ENCODE measurements at regions not wholly inside any gene's neighbourhood (a gene's known extent, or its start where the extent isn't known, plus 50 kb on each side); places are given as distances from the start of the nearest gene placed in this dataset.
"Not testable (repeated sequence)": the region's sequence is repeated elsewhere in the genome, so short reads cannot be mapped to it uniquely, and the experiment has no call there.

DNA sequence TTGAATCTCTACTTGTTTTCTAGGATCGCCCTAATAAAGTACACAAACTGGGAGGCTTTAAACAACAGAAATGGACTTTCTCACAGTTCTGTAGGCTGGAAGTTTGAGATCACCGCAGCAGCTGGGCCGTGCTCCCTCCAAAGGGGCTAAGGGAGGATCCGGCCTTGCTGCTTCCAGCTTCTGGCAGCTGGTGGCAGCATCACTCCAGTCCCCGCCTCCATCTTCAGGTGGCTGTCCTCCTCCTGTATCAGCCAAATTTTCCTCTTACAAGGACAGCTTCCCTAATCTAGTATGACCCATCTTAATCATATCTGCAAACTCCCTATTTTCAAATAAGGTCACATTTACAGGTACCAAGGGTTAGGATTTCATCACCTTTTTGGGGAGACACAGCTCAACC lies 120.5 kb downstream of the MRPL57 start:
- not testable (repeated sequence) for TF ChIP-seq ZFP30 (CRISPR knock-in tag; IDR thresholded peaks at IDR 0.05); ARNTL (CRISPR knock-in tag; IDR thresholded peaks at IDR 0.05; ENCODE audit: borderline replicate concordance, low read depth); ZFP3 (CRISPR knock-in tag; IDR thresholded peaks at IDR 0.05)
- TF ChIP-seq, protein P1, sequence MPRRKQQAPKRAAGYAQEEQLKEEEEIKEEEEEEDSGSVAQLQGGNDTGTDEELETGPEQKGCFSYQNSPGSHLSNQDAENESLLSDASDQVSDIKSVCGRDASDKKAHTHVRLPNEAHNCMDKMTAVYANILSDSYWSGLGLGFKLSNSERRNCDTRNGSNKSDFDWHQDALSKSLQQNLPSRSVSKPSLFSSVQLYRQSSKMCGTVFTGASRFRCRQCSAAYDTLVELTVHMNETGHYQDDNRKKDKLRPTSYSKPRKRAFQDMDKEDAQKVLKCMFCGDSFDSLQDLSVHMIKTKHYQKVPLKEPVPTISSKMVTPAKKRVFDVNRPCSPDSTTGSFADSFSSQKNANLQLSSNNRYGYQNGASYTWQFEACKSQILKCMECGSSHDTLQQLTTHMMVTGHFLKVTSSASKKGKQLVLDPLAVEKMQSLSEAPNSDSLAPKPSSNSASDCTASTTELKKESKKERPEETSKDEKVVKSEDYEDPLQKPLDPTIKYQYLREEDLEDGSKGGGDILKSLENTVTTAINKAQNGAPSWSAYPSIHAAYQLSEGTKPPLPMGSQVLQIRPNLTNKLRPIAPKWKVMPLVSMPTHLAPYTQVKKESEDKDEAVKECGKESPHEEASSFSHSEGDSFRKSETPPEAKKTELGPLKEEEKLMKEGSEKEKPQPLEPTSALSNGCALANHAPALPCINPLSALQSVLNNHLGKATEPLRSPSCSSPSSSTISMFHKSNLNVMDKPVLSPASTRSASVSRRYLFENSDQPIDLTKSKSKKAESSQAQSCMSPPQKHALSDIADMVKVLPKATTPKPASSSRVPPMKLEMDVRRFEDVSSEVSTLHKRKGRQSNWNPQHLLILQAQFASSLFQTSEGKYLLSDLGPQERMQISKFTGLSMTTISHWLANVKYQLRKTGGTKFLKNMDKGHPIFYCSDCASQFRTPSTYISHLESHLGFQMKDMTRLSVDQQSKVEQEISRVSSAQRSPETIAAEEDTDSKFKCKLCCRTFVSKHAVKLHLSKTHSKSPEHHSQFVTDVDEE (CRISPR knock-in tag; IDR thresholded peaks at IDR 0.05) = not testable (repeated sequence)
- TF ChIP-seq, protein P2, sequence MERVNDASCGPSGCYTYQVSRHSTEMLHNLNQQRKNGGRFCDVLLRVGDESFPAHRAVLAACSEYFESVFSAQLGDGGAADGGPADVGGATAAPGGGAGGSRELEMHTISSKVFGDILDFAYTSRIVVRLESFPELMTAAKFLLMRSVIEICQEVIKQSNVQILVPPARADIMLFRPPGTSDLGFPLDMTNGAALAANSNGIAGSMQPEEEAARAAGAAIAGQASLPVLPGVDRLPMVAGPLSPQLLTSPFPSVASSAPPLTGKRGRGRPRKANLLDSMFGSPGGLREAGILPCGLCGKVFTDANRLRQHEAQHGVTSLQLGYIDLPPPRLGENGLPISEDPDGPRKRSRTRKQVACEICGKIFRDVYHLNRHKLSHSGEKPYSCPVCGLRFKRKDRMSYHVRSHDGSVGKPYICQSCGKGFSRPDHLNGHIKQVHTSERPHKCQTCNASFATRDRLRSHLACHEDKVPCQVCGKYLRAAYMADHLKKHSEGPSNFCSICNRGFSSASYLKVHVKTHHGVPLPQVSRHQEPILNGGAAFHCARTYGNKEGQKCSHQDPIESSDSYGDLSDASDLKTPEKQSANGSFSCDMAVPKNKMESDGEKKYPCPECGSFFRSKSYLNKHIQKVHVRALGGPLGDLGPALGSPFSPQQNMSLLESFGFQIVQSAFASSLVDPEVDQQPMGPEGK (CRISPR knock-in tag; IDR thresholded peaks at IDR 0.05; ENCODE audit: borderline replicate concordance) = not testable (repeated sequence)
